Stimulated activated CD4-positive, alpha-beta T cell treated with anti-CD3 and anti-CD28 coated beads, Interleukin-2, amount 100 ng/mL, for 4 hours (primary cell): ENCODE measurements at regions not wholly inside any gene's neighbourhood (a gene's known extent, or its start where the extent isn't known, plus 50 kb on each side); places are given as distances from the start of the nearest gene placed in this dataset.
"Not testable (repeated sequence)": the region's sequence is repeated elsewhere in the genome, so short reads cannot be mapped to it uniquely, and the experiment has no call there.

Experiments
- DNase-seq: peaks from one replicate; pipeline ENCODE4 v3.0.0-alpha.2; 2020; ENCODE audit warnings: low read depth

GRCh38 chr20:16801919-16802651 lies 53.9 kb downstream of the OTOR start:
- DNase-seq = peak; percentile 9

- no peak for DNase-seq
These were observed 54.4 kb downstream of the OTOR start for GRCh38 chr20:16802652-16802935.

- no peak for DNase-seq
These were observed 56.0 kb downstream of the OTOR start for GRCh38 chr20:16803965-16804792.

- no peak for DNase-seq
These were observed 56.6 kb downstream of the OTOR start for GRCh38 chr20:16804793-16805187.

GRCh38 chr20:16806061-16806460 lies 57.9 kb downstream of the OTOR start:
- no peak for DNase-seq

GRCh38 chr20:16806886-16807285 lies 58.7 kb downstream of the OTOR start:
- no peak for DNase-seq

- no peak for DNase-seq
These were observed 60.6 kb downstream of the OTOR start for GRCh38 chr20:16808796-16809195.

GRCh38 chr20:16810216-16810615 lies 62.1 kb downstream of the OTOR start:
- no peak for DNase-seq

GRCh38 chr20:16816192-16816591 lies 68.0 kb downstream of the OTOR start:
- no peak for DNase-seq

GRCh38 chr20:16819483-16819882 lies 71.3 kb downstream of the OTOR start:
- DNase-seq = no peak

- no peak for DNase-seq
These were observed 73.3 kb downstream of the OTOR start for GRCh38 chr20:16821211-16822089.

GRCh38 chr20:16824664-16825063 lies 76.5 kb downstream of the OTOR start:
- no peak for DNase-seq

- DNase-seq = no peak
These were observed 80.6 kb downstream of the OTOR start for GRCh38 chr20:16828666-16829305.

GRCh38 chr20:16835690-16836089 lies 87.5 kb downstream of the OTOR start:
- DNase-seq = not testable (repeated sequence)

GRCh38 chr20:16842486-16843120 lies 94.4 kb downstream of the OTOR start:
- DNase-seq = no peak

- no peak for DNase-seq
These were observed 96.2 kb downstream of the OTOR start for GRCh38 chr20:16844406-16844805.

- no peak for DNase-seq
These were observed 97.8 kb downstream of the OTOR start for GRCh38 chr20:16846006-16846405.

GRCh38 chr20:16848061-16848460 lies 99.9 kb downstream of the OTOR start:
- no peak for DNase-seq

GRCh38 chr20:16848526-16848925 lies 100.4 kb downstream of the OTOR start:
- no peak for DNase-seq

- DNase-seq = no peak
These were observed 112.8 kb downstream of the OTOR start for GRCh38 chr20:16860914-16861313.

GRCh38 chr20:16861708-16862107 lies 113.5 kb downstream of the OTOR start:
- no peak for DNase-seq

GRCh38 chr20:16863303-16863702 lies 115.1 kb downstream of the OTOR start:
- no peak for DNase-seq
